Neural progenitor cell (in vitro differentiated cells): ENCODE measurements at regions not wholly inside any gene's neighbourhood (a gene's known extent, or its start where the extent isn't known, plus 50 kb on each side); places are given as distances from the start of the nearest gene placed in this dataset.

Experiments
- DNase-seq: peaks from one replicate; pipeline ENCODE4 v3.0.0-alpha.2; 2016; ENCODE audit warnings: low spot score
- H2AFZ ChIP-seq: fragments of 200-600 bp; sonication (generic); replicated peaks from 2 replicates; pipeline ENCODE4 v1.6.1; 2016; ENCODE audit warnings: antibody characterized with exemption
- H3F3A ChIP-seq: fragments of 200-600 bp; sonication (generic); 2 replicates; pipeline ENCODE4 v1.6.1; 2016; ENCODE audit warnings: antibody characterized with exemption, low read depth
- H3K27ac ChIP-seq: fragments of 200-600 bp; sonication (generic); 2 replicates; pipeline ENCODE4 v1.5.1; 2016; ENCODE audit warnings: mild to moderate bottlenecking
- H3K27me3 ChIP-seq: fragments of 200-600 bp; sonication (generic); 2 replicates; pipeline ENCODE4 v1.6.1; 2016; ENCODE audit warnings: mild to moderate bottlenecking, moderate library complexity
- H3K36me3 ChIP-seq: fragments of 200-600 bp; sonication (generic); 2 replicates; pipeline ENCODE4 v1.5.1; 2016
- H3K4me1 ChIP-seq: fragments of 200-600 bp; sonication (generic); 2 replicates; pipeline ENCODE4 v1.6.1; 2016; ENCODE audit warnings: mixed run types
- H3K4me2 ChIP-seq: fragments of 200-600 bp; sonication (generic); 2 replicates; pipeline ENCODE4 v1.6.1; 2016
- H3K4me3 ChIP-seq: fragments of 200-600 bp; sonication (generic); 2 replicates; pipeline ENCODE4 v1.5.1; 2016
- H3K79me2 ChIP-seq: fragments of 200-600 bp; sonication (generic); 2 replicates; pipeline ENCODE4 v1.6.1; 2016; ENCODE audit warnings: low read depth
- H3K9ac ChIP-seq: fragments of 200-600 bp; sonication (generic); 2 replicates; pipeline ENCODE4 v1.6.1; 2016
- H3K9me3 ChIP-seq: fragments of 200-600 bp; sonication (generic); 2 replicates; pipeline ENCODE4 v1.5.1; 2016; ENCODE audit warnings: low read depth
- H4K20me1 ChIP-seq: fragments of 200-600 bp; sonication (generic); 2 replicates; pipeline ENCODE4 v1.6.1; 2016; ENCODE audit warnings: low read depth
- H3K27ac Mint-ChIP-seq: 3 replicates; pipeline ENCODE4 v1.8.0; 2021; ENCODE audit warnings: mixed read lengths
- H3K27me3 Mint-ChIP-seq: 2 replicates; pipeline ENCODE4 v1.8.0; 2022; ENCODE audit warnings: low read depth, mild to moderate bottlenecking, inconsistent platforms, moderate library complexity, mixed read lengths; ENCODE audit not compliant: insufficient read depth
- H3K36me3 Mint-ChIP-seq: 3 replicates; pipeline ENCODE4 v1.8.0; 2021; ENCODE audit warnings: mixed read lengths
- H3K4me1 Mint-ChIP-seq: 3 replicates; pipeline ENCODE4 v1.8.0; 2021; ENCODE audit warnings: mixed read lengths
- H3K4me3 Mint-ChIP-seq: 3 replicates; pipeline ENCODE4 v1.8.0; 2021; ENCODE audit warnings: mild to moderate bottlenecking, moderate library complexity, mixed read lengths
- H3K9me3 Mint-ChIP-seq: 3 replicates; pipeline ENCODE4 v1.8.0; 2020; ENCODE audit warnings: mixed read lengths
- CTCF ChIP-seq: fragments of 200-600 bp; sonication (generic); IDR thresholded peaks from 2 replicates; pipeline ENCODE4 v1.5.1; 2017; ENCODE audit warnings: antibody characterized with exemption, mild to moderate bottlenecking
- EZH2 ChIP-seq: fragments of 200-600 bp; sonication (generic); IDR thresholded peaks from 2 replicates; pipeline ENCODE4 v1.6.1; 2017; ENCODE audit warnings: antibody characterized with exemption, mild to moderate bottlenecking, moderate library complexity
- EZH2phosphoT487 ChIP-seq: fragments of 200-600 bp; sonication (generic); IDR thresholded peaks from 2 replicates; pipeline ENCODE4 v1.6.1; 2017; ENCODE audit warnings: antibody characterized with exemption

DNA sequence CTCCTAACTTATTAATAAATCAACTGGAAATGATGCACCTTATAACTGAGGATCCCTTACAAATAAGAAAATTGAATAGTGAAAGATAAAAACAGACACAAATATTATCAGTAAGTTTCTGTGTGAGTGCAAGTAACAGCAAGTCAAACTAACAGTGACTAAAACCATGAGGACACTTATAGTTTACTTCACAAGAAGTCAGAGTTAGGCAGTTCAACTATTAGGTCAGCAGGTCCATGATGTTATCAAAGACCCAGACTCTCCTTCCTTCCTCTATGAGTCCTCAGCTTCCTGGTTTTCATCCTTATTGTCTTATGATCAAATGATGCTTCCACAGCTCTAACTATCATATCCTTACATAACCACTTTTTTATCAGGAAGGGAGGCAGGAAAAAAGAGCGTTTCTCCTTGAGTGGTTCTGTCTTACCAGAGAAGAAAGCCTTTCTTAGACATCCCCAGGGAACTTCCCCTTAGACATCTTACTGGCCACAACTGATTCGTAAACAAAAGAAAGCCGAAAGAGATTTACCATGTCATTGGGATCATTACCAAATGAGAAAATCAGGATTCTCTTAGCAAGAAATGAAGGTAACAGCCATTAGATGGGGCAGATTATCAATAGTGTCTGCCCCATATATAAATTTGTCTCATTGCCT lies 114.3 kb upstream of the LRFN2 start:
- Mint-ChIP-seq H3K9me3 (peaks cover 4% of the 10 kb centered on the region), H3K4me1 (peaks cover 30% of the 10 kb centered on the region), H3K36me3 (no peaks in the 10 kb centered on the region), H3K4me3 (no peak overlapping the region), H3K27ac (no peak overlapping the region), H3K27me3 (peaks cover 15% of the 10 kb centered on the region)
- Histone ChIP-seq H4K20me1 (no peaks in the 10 kb centered on the region), H3K4me3 (no peak overlapping the region), H3K4me1 (peaks cover 22% of the 10 kb centered on the region), H3K36me3 (no peaks in the 10 kb centered on the region), H3K9me3 (no peaks in the 10 kb centered on the region), H3K9ac (no peak overlapping the region), H3K27ac (no peak overlapping the region), H3K27me3 (no peaks in the 10 kb centered on the region), H3K4me2 (no peak overlapping the region), H3K79me2 (no peaks in the 10 kb centered on the region), H3F3A (peaks cover 18% of the 10 kb centered on the region), H2AFZ (no peak overlapping the region)
- DNase-seq = no peak
- TF ChIP-seq EZH2phosphoT487 (no peak), EZH2 (no peak), CTCF (no peak)

DNA sequence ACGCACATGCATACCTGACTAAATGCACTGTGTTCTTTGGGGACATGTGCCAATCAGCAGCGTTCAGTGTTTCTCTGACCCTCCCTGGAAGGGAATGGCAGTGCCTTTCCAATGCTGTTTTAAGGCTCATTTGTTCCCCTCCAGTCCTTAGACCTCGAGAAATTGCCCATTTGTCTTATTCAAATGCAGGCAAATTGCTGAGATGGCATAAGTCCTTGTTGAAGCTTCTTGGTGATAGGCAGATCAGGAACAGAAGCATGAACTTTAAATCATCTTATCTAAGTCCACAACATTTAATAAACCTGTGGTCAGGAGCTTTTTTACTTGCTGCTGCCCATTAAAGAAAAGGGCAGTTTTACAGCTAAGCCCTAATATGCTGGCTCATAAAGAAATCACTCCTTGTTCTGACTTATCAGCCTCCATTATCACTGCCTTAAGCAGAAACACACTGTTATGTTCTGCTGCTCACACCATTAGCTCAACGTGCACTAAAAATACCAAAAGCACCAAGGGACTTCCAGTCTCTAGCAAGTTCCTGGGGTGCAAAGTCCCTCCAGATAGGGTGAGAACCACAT lies 112.9 kb upstream of the LRFN2 start:
- Histone ChIP-seq H3K36me3 (no peaks in the 10 kb centered on the region), H3K4me1 (peaks cover 9% of the 10 kb centered on the region), H3F3A (peaks cover 4% of the 10 kb centered on the region), H3K27ac (no peak overlapping the region), H3K9ac (no peak overlapping the region), H2AFZ (no peak overlapping the region), H3K79me2 (no peaks in the 10 kb centered on the region), H4K20me1 (no peaks in the 10 kb centered on the region), H3K27me3 (no peaks in the 10 kb centered on the region), H3K4me3 (no peak overlapping the region), H3K4me2 (no peak overlapping the region), H3K9me3 (no peaks in the 10 kb centered on the region)
- TF ChIP-seq CTCF = no peak
- peaks cover 19% of the 10 kb centered on the region for H3K4me1 Mint-ChIP-seq
- H3K27ac Mint-ChIP-seq = no peak overlapping the region
- peaks cover 4% of the 10 kb centered on the region for H3K9me3 Mint-ChIP-seq
- no peak for DNase-seq
- no peaks in the 10 kb centered on the region for H3K36me3 Mint-ChIP-seq
- H3K4me3 Mint-ChIP-seq = no peak overlapping the region
- H3K27me3 Mint-ChIP-seq = peaks cover 15% of the 10 kb centered on the region

DNA sequence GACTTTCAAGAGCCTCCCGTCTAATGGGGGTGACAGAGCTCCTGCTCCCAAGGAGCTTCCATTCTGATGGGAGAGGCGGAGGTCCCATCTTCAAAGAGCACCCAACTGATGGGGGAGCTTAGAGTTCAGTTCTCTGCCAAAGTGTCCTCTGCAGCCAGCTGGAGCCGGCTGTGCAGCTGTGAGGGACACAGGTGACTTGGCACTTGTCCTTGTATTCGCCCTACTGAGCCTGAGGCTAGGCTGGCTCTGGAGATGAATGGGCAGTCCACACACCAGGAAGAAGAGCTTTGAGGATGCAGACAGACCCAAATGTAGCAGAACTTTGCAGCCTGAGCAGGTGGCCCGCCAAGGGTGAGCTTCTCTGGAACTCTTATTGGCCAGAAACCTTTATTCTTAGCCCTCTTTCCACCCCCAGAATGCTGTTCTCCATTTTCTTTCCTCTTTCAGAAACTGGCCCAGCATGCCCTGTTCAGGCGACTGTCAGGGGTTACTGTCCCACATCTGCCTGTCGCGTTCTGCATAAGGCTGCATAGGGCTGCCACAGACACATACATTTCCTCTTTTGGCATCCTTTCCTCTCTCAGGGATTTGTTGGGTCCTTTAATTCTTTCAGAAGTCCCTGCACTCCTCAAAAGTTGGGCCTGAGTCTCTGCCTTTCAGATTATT lies 108.7 kb upstream of the LRFN2 start:
- Histone ChIP-seq H3K36me3 (no peaks in the 10 kb centered on the region), H3K4me1 (no peaks in the 10 kb centered on the region), H4K20me1 (no peaks in the 10 kb centered on the region), H3K4me3 (no peak overlapping the region), H3F3A (no peaks in the 10 kb centered on the region), H2AFZ (peak overlapping the region; percentile 40), H3K27me3 (no peaks in the 10 kb centered on the region), H3K79me2 (no peaks in the 10 kb centered on the region), H3K9me3 (no peaks in the 10 kb centered on the region), H3K9ac (no peak overlapping the region), H3K4me2 (no peak overlapping the region), H3K27ac (no peak overlapping the region)
- Mint-ChIP-seq H3K27me3 (peaks cover 18% of the 10 kb centered on the region), H3K27ac (no peak overlapping the region), H3K4me3 (no peak overlapping the region), H3K36me3 (no peaks in the 10 kb centered on the region), H3K9me3 (no peaks in the 10 kb centered on the region), H3K4me1 (peaks cover 7% of the 10 kb centered on the region)
- TF ChIP-seq EZH2phosphoT487 (no peak), CTCF (no peak), EZH2 (no peak)
- DNase-seq = no peak
